GM23248 (cell line): ENCODE measurements at regions not wholly inside any gene's neighbourhood (a gene's known extent, or its start where the extent isn't known, plus 50 kb on each side); places are given as distances from the start of the nearest gene placed in this dataset.

Source experiments
- DNase-seq: peaks from one replicate; pipeline ENCODE4 v3.0.0-alpha.2; 2015
- H2AFZ ChIP-seq: fragments of 200-600 bp; sonication (generic); 2 replicates; pipeline ENCODE4 v1.6.1; 2016; ENCODE audit warnings: antibody characterized with exemption
- H3F3A ChIP-seq: fragments of 200-600 bp; sonication (generic); 2 replicates; pipeline ENCODE4 v1.6.1; 2016; ENCODE audit warnings: mild to moderate bottlenecking, antibody characterized with exemption, mixed run types; ENCODE audit not compliant: insufficient read depth
- H3K27ac ChIP-seq: fragments of 200-600 bp; sonication (generic); 2 replicates; pipeline ENCODE4 v1.5.1; 2016; ENCODE audit warnings: mild to moderate bottlenecking
- H3K27me3 ChIP-seq: fragments of 200-600 bp; sonication (generic); replicated peaks from 2 replicates; pipeline ENCODE4 v1.6.1; 2016; ENCODE audit warnings: mild to moderate bottlenecking; ENCODE audit not compliant: insufficient read depth
- H3K36me3 ChIP-seq: fragments of 200-600 bp; sonication (generic); 2 replicates; pipeline ENCODE4 v1.6.1; 2016; ENCODE audit warnings: low read depth, mild to moderate bottlenecking
- H3K4me1 ChIP-seq: fragments of 200-600 bp; sonication (generic); 2 replicates; pipeline ENCODE4 v1.6.1; 2016; ENCODE audit warnings: mild to moderate bottlenecking; ENCODE audit not compliant: insufficient read depth
- H3K4me2 ChIP-seq: fragments of 200-600 bp; sonication (generic); one replicate; pipeline ENCODE4 v1.6.1; 2016; ENCODE audit warnings: mild to moderate bottlenecking; ENCODE audit not compliant: unreplicated experiment
- H3K4me3 ChIP-seq: fragments of 200-600 bp; sonication (generic); 2 replicates; pipeline ENCODE4 v1.5.1; 2016; ENCODE audit warnings: mild to moderate bottlenecking
- H3K79me2 ChIP-seq: fragments of 200-600 bp; sonication (generic); 2 replicates; pipeline ENCODE4 v1.6.1; 2016; ENCODE audit warnings: mild to moderate bottlenecking; ENCODE audit not compliant: insufficient read depth
- H3K9ac ChIP-seq: fragments of 200-600 bp; sonication (generic); 2 replicates; pipeline ENCODE4 v1.6.1; 2016; ENCODE audit warnings: mild to moderate bottlenecking
- H3K9me2 ChIP-seq: fragments of 200-600 bp; sonication (generic); 2 replicates; pipeline ENCODE4 v1.6.1; 2016; ENCODE audit warnings: mixed run types, mild to moderate bottlenecking, moderate library complexity; ENCODE audit not compliant: insufficient read depth
- H3K9me3 ChIP-seq: fragments of 200-600 bp; sonication (generic); one replicate; pipeline ENCODE4 v1.6.1; 2017; ENCODE audit warnings: low read depth
- H4K20me1 ChIP-seq: fragments of 200-600 bp; sonication (generic); 2 replicates; pipeline ENCODE4 v1.6.0; 2016; ENCODE audit not compliant: insufficient read depth
- EZH2 ChIP-seq: fragments of 200-600 bp; sonication (generic); IDR thresholded peaks from 2 replicates; pipeline ENCODE4 v1.6.1; 2018; ENCODE audit warnings: antibody characterized with exemption, mild to moderate bottlenecking; ENCODE audit not compliant: insufficient read depth, poor library complexity, severe bottlenecking
- EZH2phosphoT487 ChIP-seq: fragments of 200-600 bp; sonication (generic); IDR thresholded peaks from 2 replicates; pipeline ENCODE4 v1.6.1; 2018; ENCODE audit warnings: antibody characterized with exemption, moderate library complexity, mild to moderate bottlenecking, low read depth; ENCODE audit not compliant: insufficient read depth
- WGBS, 2 experiments: methylation state at CpG; one replicate each; pipeline ENCODE4 v1.1.6; 2015 to 2017; ENCODE audit warnings: low lambda C conversion rate in 2 of 2, low coverage in 1 of 2; ENCODE audit errors: missing lambda C conversion rate in 2 of 2; 5-methylcytosine and 5-hydroxymethylcytosine counted together
- in situ Hi-C: fragments of 300-500 bp; cut with MboI; formaldehyde crosslinking; loops from 2 replicates; pipeline ENCODE4 v1.15.0; 2020

GRCh38 chr18:22670914-22671313 lies 253.2 kb upstream of the CTAGE1 start:
- 88 to 92% methylated on average over 1 of the region's 1 CpG for WGBS, 2 experiments
- H3K4me1 ChIP-seq, result peaks cover 50% of the 10 kb centered on the region

DNA sequence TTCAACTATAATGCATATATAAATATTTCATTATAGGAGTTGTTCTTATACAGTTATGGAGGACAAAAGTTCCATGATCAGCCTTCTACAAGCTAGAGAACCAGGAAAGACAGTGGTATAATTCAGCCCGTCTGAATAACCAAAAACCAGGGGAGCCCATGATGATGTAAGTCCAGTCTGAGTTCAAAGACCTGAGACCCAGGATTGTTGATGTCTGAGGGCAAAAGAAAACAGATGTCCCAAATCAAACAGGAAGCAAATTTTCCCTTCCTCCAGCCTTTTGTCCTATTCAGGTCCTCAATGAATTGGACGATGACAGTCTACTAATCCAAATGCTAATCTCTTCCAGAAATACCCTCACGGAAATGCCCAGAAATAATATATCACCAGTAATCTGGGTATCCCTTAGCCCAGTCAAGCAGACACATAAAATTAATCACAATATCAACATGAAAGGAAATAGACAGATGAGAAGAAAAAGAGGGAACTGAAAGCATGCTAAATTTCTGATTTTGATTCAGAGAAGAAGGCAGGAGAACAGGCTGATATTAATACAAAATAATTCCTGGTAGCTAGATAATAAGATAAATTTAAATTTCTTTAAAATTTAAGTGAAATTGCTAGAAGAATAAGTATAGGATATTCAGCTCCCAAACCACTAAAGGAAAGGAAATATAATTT lies 255.6 kb upstream of the CTAGE1 start:
- no peak for TF ChIP-seq EZH2
- no peak for TF ChIP-seq EZH2phosphoT487
- Histone ChIP-seq H3K9ac (no peak overlapping the region), H3K4me1 (peaks cover 38% of the 10 kb centered on the region), H3F3A (peaks cover 20% of the 10 kb centered on the region), H3K9me2 (no peaks in the 10 kb centered on the region), H3K4me2 (no peak overlapping the region), H3K4me3 (no peak overlapping the region), H2AFZ (no peak overlapping the region), H4K20me1 (no peaks in the 10 kb centered on the region), H3K36me3 (no peaks in the 10 kb centered on the region), H3K27ac (0 out of 2 replicates have a peak overlapping the region, but pooled peaks have one; percentile 60), H3K27me3 (no peaks in the 10 kb centered on the region), H3K9me3 (no peaks in the 10 kb centered on the region), H3K79me2 (no peaks in the 10 kb centered on the region)
- WGBS, 2 experiments, result 84 to 91% methylated on average over 3 of the region's 3 CpGs
- DNase-seq, result no peak
- in situ Hi-C loops, result no loop called here

More at GRCh38 chr18:22670914-22671313, 253.2 kb upstream of the CTAGE1 start:
- H3K27ac ChIP-seq, result no peak overlapping the region
- no peaks in the 10 kb centered on the region for H4K20me1 ChIP-seq
- peak overlapping the region; percentile 41 for H2AFZ ChIP-seq
- no peak overlapping the region for H3K4me3 ChIP-seq
- H3K4me2 ChIP-seq, result peak overlapping the region; percentile 12
- H3K9ac ChIP-seq, result no peak overlapping the region
- no peaks in the 10 kb centered on the region for H3K27me3 ChIP-seq
- in situ Hi-C loops, result no loop called here
- H3K36me3 ChIP-seq, result no peaks in the 10 kb centered on the region
- H3K79me2 ChIP-seq, result no peaks in the 10 kb centered on the region
- H3F3A ChIP-seq, result peaks cover 33% of the 10 kb centered on the region
- no peaks in the 10 kb centered on the region for H3K9me3 ChIP-seq
- no peaks in the 10 kb centered on the region for H3K9me2 ChIP-seq
- DNase-seq, result no peak
- TF ChIP-seq EZH2 (no peak), EZH2phosphoT487 (no peak)

DNA sequence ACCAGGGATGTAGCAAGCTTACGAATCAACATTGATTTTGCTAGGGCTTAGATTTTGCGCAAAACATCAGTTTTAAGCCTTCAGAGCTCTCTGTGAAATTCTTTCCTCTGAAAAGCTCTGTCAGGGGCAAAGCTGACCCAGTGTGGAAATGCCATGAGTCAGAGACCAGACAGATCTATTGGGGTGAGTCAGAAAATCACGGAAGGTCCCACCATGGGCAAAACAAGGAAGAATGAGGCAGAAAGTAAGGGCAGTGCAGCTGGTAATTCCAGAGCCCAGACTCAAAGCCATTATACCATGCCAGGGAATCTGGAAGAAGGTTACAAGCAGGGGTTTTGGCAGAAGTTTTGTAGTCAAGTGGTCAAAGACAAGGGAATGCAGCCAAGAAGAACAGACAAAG lies 256.6 kb upstream of the CTAGE1 start:
- Histone ChIP-seq H3K9me3 (no peaks in the 10 kb centered on the region), H3K4me3 (peak overlapping the region; percentile 5; the same call in 1 of the 2 replicates), H3K36me3 (no peaks in the 10 kb centered on the region), H4K20me1 (no peaks in the 10 kb centered on the region), H3K27me3 (no peaks in the 10 kb centered on the region), H3K4me2 (peak overlapping the region; percentile 46), H3K9me2 (no peaks in the 10 kb centered on the region), H3F3A (peaks cover 14% of the 10 kb centered on the region; the same call in 1 of the 2 replicates), H3K27ac (peak overlapping the region; percentile 60), H3K9ac (no peak overlapping the region), H2AFZ (peak overlapping the region; percentile 22; the same call in 1 of the 2 replicates), H3K79me2 (no peaks in the 10 kb centered on the region), H3K4me1 (peaks cover 30% of the 10 kb centered on the region)
- 38 to 41% methylated on average over 3 of the region's 3 CpGs for WGBS, 2 experiments
- DNase-seq, result peak; percentile 93
- in situ Hi-C loops, result no loop called here
- TF ChIP-seq EZH2 (no peak), EZH2phosphoT487 (no peak)

GRCh38 chr18:22675006-22675405 lies 257.3 kb upstream of the CTAGE1 start:
- Histone ChIP-seq H3K36me3 (no peaks in the 10 kb centered on the region), H3K4me1 (peaks cover 30% of the 10 kb centered on the region), H3K9me3 (no peaks in the 10 kb centered on the region), H3K9me2 (no peaks in the 10 kb centered on the region), H3K4me3 (no peak overlapping the region), H3K79me2 (no peaks in the 10 kb centered on the region), H2AFZ (0 out of 2 replicates have a peak overlapping the region, but pooled peaks have one; percentile 22), H3K4me2 (no peak overlapping the region), H3K27me3 (no peaks in the 10 kb centered on the region), H3K9ac (no peak overlapping the region), H3F3A (peaks cover 14% of the 10 kb centered on the region; the same call in 1 of the 2 replicates), H3K27ac (peak overlapping the region; percentile 60; the same call in 1 of the 2 replicates), H4K20me1 (no peaks in the 10 kb centered on the region)
- in situ Hi-C loops, result no loop called here
- TF ChIP-seq EZH2 (no peak), EZH2phosphoT487 (no peak)
- DNase-seq, result no peak
